Dendritic cell treated with granulocyte-macrophage colony-stimulating factor and Interleukin-4, amounts not matched to agents 40 ng/mL and 50 ng/mL, for 4 days (primary cell): ENCODE measurements at regions not wholly inside any gene's neighbourhood (a gene's known extent, or its start where the extent isn't known, plus 50 kb on each side); places are given as distances from the start of the nearest gene placed in this dataset.
"Not testable (repeated sequence)": the region's sequence is repeated elsewhere in the genome, so short reads cannot be mapped to it uniquely, and the experiment has no call there.

Experiments used
- H3K27ac Mint-ChIP-seq: one replicate; pipeline ENCODE4 v1.8.0; 2022; ENCODE audit warnings: mild to moderate bottlenecking, mixed read lengths
- H3K27me3 Mint-ChIP-seq: one replicate; pipeline ENCODE4 v1.8.0; 2022; ENCODE audit warnings: mild to moderate bottlenecking, mixed read lengths
- H3K36me3 Mint-ChIP-seq: one replicate; pipeline ENCODE4 v1.8.0; 2022; ENCODE audit warnings: low read depth, mixed read lengths
- H3K4me1 Mint-ChIP-seq: one replicate; pipeline ENCODE4 v1.8.0; 2022; ENCODE audit warnings: low read depth, mixed read lengths
- H3K4me3 Mint-ChIP-seq: one replicate; pipeline ENCODE4 v1.8.0; 2022; ENCODE audit warnings: mild to moderate bottlenecking, moderate library complexity, mixed read lengths
- H3K9me3 Mint-ChIP-seq: one replicate; pipeline ENCODE4 v1.8.0; 2022; ENCODE audit warnings: mixed read lengths
- intact Hi-C: fragments of 100-400 bp; cut with micrococcal nuclease; formaldehyde crosslinking; loops from one replicate; pipeline ENCODE4 v1.15.0; 2022

GRCh38 chr15:21062619-21063163 lies 196.6 kb upstream of the POTEB2 start:
- H3K4me3 Mint-ChIP-seq, intact Hi-C loops, H3K27me3 Mint-ChIP-seq, H3K27ac Mint-ChIP-seq, H3K9me3 Mint-ChIP-seq, H3K4me1 Mint-ChIP-seq, H3K36me3 Mint-ChIP-seq: not testable (repeated sequence)

GRCh38 chr15:21051866-21052265 lies 185.8 kb upstream of the POTEB2 start:
- H3K9me3 Mint-ChIP-seq, H3K27ac Mint-ChIP-seq, intact Hi-C loops, H3K4me1 Mint-ChIP-seq, H3K27me3 Mint-ChIP-seq, H3K4me3 Mint-ChIP-seq, H3K36me3 Mint-ChIP-seq: not testable (repeated sequence)

- H3K4me1 Mint-ChIP-seq, H3K27ac Mint-ChIP-seq, H3K27me3 Mint-ChIP-seq, H3K9me3 Mint-ChIP-seq, H3K36me3 Mint-ChIP-seq, H3K4me3 Mint-ChIP-seq, intact Hi-C loops: not testable (repeated sequence)
Measured at GRCh38 chr15:21031703-21032102, 165.6 kb upstream of the POTEB2 start.

GRCh38 chr15:21029001-21029400 lies 162.9 kb upstream of the POTEB2 start:
- H3K9me3 Mint-ChIP-seq, H3K36me3 Mint-ChIP-seq, intact Hi-C loops, H3K27me3 Mint-ChIP-seq, H3K27ac Mint-ChIP-seq, H3K4me1 Mint-ChIP-seq, H3K4me3 Mint-ChIP-seq: not testable (repeated sequence)

- H3K27me3 Mint-ChIP-seq, H3K4me1 Mint-ChIP-seq, H3K36me3 Mint-ChIP-seq, intact Hi-C loops, H3K27ac Mint-ChIP-seq, H3K9me3 Mint-ChIP-seq, H3K4me3 Mint-ChIP-seq: not testable (repeated sequence)
Measured at GRCh38 chr15:21027942-21028341, 161.8 kb upstream of the POTEB2 start.

GRCh38 chr15:21026848-21027247 lies 160.7 kb upstream of the POTEB2 start:
- H3K4me3 Mint-ChIP-seq, H3K27me3 Mint-ChIP-seq, H3K9me3 Mint-ChIP-seq, H3K36me3 Mint-ChIP-seq, H3K27ac Mint-ChIP-seq, intact Hi-C loops, H3K4me1 Mint-ChIP-seq: not testable (repeated sequence)

GRCh38 chr15:21024235-21024987 lies 158.3 kb upstream of the POTEB2 start:
- H3K27ac Mint-ChIP-seq, H3K9me3 Mint-ChIP-seq, intact Hi-C loops, H3K36me3 Mint-ChIP-seq, H3K4me1 Mint-ChIP-seq, H3K27me3 Mint-ChIP-seq, H3K4me3 Mint-ChIP-seq: not testable (repeated sequence)

- H3K36me3 Mint-ChIP-seq, H3K27ac Mint-ChIP-seq, H3K9me3 Mint-ChIP-seq, H3K4me1 Mint-ChIP-seq, intact Hi-C loops, H3K4me3 Mint-ChIP-seq, H3K27me3 Mint-ChIP-seq: not testable (repeated sequence)
Measured at GRCh38 chr15:21018176-21018575, 152.1 kb upstream of the POTEB2 start.

- intact Hi-C loops, H3K36me3 Mint-ChIP-seq, H3K4me3 Mint-ChIP-seq, H3K27ac Mint-ChIP-seq, H3K27me3 Mint-ChIP-seq, H3K9me3 Mint-ChIP-seq, H3K4me1 Mint-ChIP-seq: not testable (repeated sequence)
Measured at GRCh38 chr15:21017326-21017725, 151.2 kb upstream of the POTEB2 start.

- H3K27ac Mint-ChIP-seq, H3K36me3 Mint-ChIP-seq, intact Hi-C loops, H3K4me3 Mint-ChIP-seq, H3K27me3 Mint-ChIP-seq, H3K4me1 Mint-ChIP-seq, H3K9me3 Mint-ChIP-seq: not testable (repeated sequence)
Measured at GRCh38 chr15:21016589-21016988, 150.5 kb upstream of the POTEB2 start.

GRCh38 chr15:21015171-21015570 lies 149.1 kb upstream of the POTEB2 start:
- H3K27me3 Mint-ChIP-seq, H3K9me3 Mint-ChIP-seq, intact Hi-C loops, H3K4me3 Mint-ChIP-seq, H3K36me3 Mint-ChIP-seq, H3K27ac Mint-ChIP-seq, H3K4me1 Mint-ChIP-seq: not testable (repeated sequence)

- H3K27me3 Mint-ChIP-seq, H3K27ac Mint-ChIP-seq, H3K4me1 Mint-ChIP-seq, H3K36me3 Mint-ChIP-seq, intact Hi-C loops, H3K4me3 Mint-ChIP-seq, H3K9me3 Mint-ChIP-seq: not testable (repeated sequence)
Measured at GRCh38 chr15:21013308-21013707, 147.2 kb upstream of the POTEB2 start.

- H3K27me3 Mint-ChIP-seq, H3K36me3 Mint-ChIP-seq, H3K27ac Mint-ChIP-seq, intact Hi-C loops, H3K9me3 Mint-ChIP-seq, H3K4me1 Mint-ChIP-seq, H3K4me3 Mint-ChIP-seq: not testable (repeated sequence)
Measured at GRCh38 chr15:21009651-21010050, 143.5 kb upstream of the POTEB2 start.

- H3K4me3 Mint-ChIP-seq, H3K9me3 Mint-ChIP-seq, intact Hi-C loops, H3K27me3 Mint-ChIP-seq, H3K27ac Mint-ChIP-seq, H3K4me1 Mint-ChIP-seq, H3K36me3 Mint-ChIP-seq: not testable (repeated sequence)
Measured at GRCh38 chr15:21003459-21003858, 137.3 kb upstream of the POTEB2 start.

GRCh38 chr15:21001950-21002349 lies 135.8 kb upstream of the POTEB2 start:
- H3K4me1 Mint-ChIP-seq, intact Hi-C loops, H3K9me3 Mint-ChIP-seq, H3K27me3 Mint-ChIP-seq, H3K4me3 Mint-ChIP-seq, H3K36me3 Mint-ChIP-seq, H3K27ac Mint-ChIP-seq: not testable (repeated sequence)
